Calu3 (cell line): ENCODE measurements at regions not wholly inside any gene's neighbourhood (a gene's known extent, or its start where the extent isn't known, plus 50 kb on each side); places are given as distances from the start of the nearest gene placed in this dataset.

Experiments used
- BruUV-seq: library from RNA; stranded (reverse); fragments of 400-500 nt; replicated peaks from 2 replicates; lab custom pipeline; 2021; lab: Mats Ljungman, UMichigan
- CTCF ChIA-PET: fragments of 300-600 bp; sonication (Branson Sonifier 250); formaldehyde crosslinking; loops from one replicate; lab custom pipeline; 2022; ENCODE audit warnings: antibody characterized with exemption; lab: Charles Lee
- DNase-seq: peaks from one replicate; pipeline ENCODE4 v3.0.0; 2022
- H3K27ac Mint-ChIP-seq: one replicate; pipeline ENCODE4 v1.8.0; 2022; ENCODE audit warnings: mixed read lengths; ENCODE audit not compliant: unreplicated experiment
- H3K27me3 Mint-ChIP-seq: one replicate; pipeline ENCODE4 v1.8.0; 2022; ENCODE audit warnings: mixed read lengths; ENCODE audit not compliant: unreplicated experiment
- H3K36me3 Mint-ChIP-seq: one replicate; pipeline ENCODE4 v1.8.0; 2022; ENCODE audit warnings: mild to moderate bottlenecking, moderate library complexity, mixed read lengths; ENCODE audit not compliant: insufficient read depth, unreplicated experiment
- H3K4me1 Mint-ChIP-seq: one replicate; pipeline ENCODE4 v1.8.0; 2022; ENCODE audit warnings: mild to moderate bottlenecking, low read depth, mixed read lengths; ENCODE audit not compliant: unreplicated experiment
- H3K4me3 Mint-ChIP-seq: one replicate; pipeline ENCODE4 v1.8.0; 2022; ENCODE audit warnings: mild to moderate bottlenecking, low read depth, moderate library complexity, mixed read lengths; ENCODE audit not compliant: unreplicated experiment
- H3K9me3 Mint-ChIP-seq: one replicate; pipeline ENCODE4 v1.8.0; 2022; ENCODE audit warnings: low read depth, mixed read lengths; ENCODE audit not compliant: unreplicated experiment
- intact Hi-C: fragments of 100-400 bp; cut with micrococcal nuclease; formaldehyde crosslinking; loops from one replicate; pipeline ENCODE4 v1.10.0; 2022; ENCODE audit not compliant: unreplicated experiment
- TF ChIP-seq, protein P1 (sequence below): fragments of 200-600 bp; IDR thresholded peaks from one replicate; pipeline ENCODE4 v1.8.0; 2022; ENCODE audit warnings: antibody characterized with exemption; ENCODE audit not compliant: unreplicated experiment

DNA sequence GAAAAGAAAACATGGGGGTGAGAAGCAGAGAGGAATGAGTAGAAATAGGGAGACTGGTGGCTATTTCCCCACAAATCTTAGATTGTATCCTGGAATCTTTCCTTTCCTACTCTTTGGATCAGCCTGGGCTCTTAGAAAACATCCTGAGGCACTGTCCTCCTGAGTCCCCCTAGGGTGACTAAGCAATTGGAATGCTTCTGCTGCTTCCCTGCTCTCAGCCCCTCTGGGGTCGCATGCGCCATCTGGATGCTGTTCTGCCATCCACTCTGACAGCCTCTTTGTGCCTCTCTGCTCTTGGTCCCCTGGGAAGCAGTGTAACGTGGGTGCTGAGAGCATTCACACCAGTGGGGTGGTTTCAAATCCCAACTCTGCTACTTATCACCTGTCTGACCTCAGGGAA lies 443.0 kb downstream of the SIPA1L2 start:
- Mint-ChIP-seq H3K9me3 (peaks cover 3% of the 10 kb centered on the region), H3K27ac (no peak overlapping the region), H3K27me3 (no peaks in the 10 kb centered on the region), H3K36me3 (no peaks in the 10 kb centered on the region), H3K4me3 (no peak overlapping the region), H3K4me1 (no peaks in the 10 kb centered on the region)
- intact Hi-C loops: no loop called here
- TF ChIP-seq, protein P1, sequence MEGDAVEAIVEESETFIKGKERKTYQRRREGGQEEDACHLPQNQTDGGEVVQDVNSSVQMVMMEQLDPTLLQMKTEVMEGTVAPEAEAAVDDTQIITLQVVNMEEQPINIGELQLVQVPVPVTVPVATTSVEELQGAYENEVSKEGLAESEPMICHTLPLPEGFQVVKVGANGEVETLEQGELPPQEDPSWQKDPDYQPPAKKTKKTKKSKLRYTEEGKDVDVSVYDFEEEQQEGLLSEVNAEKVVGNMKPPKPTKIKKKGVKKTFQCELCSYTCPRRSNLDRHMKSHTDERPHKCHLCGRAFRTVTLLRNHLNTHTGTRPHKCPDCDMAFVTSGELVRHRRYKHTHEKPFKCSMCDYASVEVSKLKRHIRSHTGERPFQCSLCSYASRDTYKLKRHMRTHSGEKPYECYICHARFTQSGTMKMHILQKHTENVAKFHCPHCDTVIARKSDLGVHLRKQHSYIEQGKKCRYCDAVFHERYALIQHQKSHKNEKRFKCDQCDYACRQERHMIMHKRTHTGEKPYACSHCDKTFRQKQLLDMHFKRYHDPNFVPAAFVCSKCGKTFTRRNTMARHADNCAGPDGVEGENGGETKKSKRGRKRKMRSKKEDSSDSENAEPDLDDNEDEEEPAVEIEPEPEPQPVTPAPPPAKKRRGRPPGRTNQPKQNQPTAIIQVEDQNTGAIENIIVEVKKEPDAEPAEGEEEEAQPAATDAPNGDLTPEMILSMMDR: no peak
- CTCF ChIA-PET: no interaction called here
- no peak for DNase-seq
- BruUV-seq: no TSS peak

DNA sequence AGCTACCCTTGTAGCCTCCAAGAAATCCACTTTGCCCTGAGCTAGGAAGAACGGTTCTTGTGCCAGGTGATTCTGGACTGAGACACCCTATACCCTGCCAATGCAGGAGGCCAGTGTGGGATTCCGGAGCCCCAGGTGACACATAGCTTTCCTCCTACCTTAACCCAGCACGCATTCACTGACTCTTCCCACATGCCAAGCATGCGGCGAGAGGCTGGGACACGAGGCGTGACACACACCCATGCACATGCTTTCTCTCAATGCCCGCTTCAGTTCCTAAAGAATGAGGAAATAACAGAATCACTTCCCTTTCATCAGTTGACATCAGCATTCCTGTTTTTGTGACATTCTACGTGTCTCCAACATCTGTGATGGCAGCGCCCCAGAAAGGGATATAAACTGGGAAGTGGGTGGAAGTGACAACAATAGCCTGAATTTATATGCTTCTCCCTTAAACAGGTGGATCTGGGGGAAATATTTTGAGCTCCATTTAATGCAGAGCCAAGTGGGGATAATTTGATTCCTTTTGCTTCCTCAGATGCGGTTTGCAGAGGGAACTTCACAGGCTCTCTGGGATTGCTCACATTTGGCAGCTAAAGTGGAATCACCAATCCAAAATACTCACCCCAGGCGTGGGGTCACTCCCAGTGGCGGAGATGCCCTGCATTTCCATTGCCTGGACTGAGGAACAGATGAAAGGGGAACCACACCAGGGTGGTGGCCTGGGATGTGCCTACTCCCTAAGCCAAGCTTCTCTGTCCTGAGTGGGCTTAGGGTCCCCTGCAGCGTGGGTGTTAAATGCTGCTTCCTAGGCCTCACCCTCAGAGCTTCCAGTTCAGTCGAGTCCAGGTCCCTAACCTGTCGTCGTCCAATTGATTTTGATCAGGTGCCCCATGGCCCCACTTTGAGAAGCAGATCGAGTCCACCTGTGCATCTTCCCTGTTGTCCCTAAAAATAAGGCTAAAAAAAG lies 445.1 kb downstream of the SIPA1L2 start:
- intact Hi-C loops: no loop called here
- no peaks in the 10 kb centered on the region for H3K4me1 Mint-ChIP-seq
- no peak overlapping the region for H3K4me3 Mint-ChIP-seq
- no peaks in the 10 kb centered on the region for H3K36me3 Mint-ChIP-seq
- H3K27me3 Mint-ChIP-seq: no peaks in the 10 kb centered on the region
- TF ChIP-seq, protein P1: no peak
- no TSS peak for BruUV-seq
- H3K9me3 Mint-ChIP-seq: peaks cover 3% of the 10 kb centered on the region
- DNase-seq: no peak
- H3K27ac Mint-ChIP-seq: no peak overlapping the region
- CTCF ChIA-PET: no interaction called here

DNA sequence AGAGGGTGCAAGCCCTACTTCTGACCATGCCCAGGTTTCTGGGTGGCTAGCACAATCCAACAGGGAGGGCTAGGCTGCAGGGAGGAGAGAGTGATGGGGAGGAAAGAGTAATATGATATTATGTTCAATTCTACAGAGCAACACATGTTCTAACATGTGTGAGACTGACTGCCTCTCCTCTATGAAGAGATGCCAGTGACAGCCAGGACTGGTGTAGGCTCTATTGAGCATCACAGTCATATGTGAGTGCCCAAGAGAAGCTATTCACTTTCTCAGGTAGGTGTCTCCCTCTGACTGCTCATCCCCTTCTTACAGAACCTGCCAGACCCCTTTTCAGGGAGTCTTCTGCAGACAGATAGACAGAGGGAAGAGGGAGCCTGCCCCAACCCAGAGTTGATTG lies 446.1 kb downstream of the SIPA1L2 start:
- BruUV-seq: no TSS peak
- H3K36me3 Mint-ChIP-seq: no peaks in the 10 kb centered on the region
- TF ChIP-seq, protein P1: no peak
- H3K27me3 Mint-ChIP-seq: peaks cover 8% of the 10 kb centered on the region
- H3K4me1 Mint-ChIP-seq: no peaks in the 10 kb centered on the region
- CTCF ChIA-PET: no interaction called here
- H3K27ac Mint-ChIP-seq: no peak overlapping the region
- intact Hi-C loops: no loop called here
- H3K4me3 Mint-ChIP-seq: no peak overlapping the region
- H3K9me3 Mint-ChIP-seq: peaks cover 3% of the 10 kb centered on the region
- no peak for DNase-seq

DNA sequence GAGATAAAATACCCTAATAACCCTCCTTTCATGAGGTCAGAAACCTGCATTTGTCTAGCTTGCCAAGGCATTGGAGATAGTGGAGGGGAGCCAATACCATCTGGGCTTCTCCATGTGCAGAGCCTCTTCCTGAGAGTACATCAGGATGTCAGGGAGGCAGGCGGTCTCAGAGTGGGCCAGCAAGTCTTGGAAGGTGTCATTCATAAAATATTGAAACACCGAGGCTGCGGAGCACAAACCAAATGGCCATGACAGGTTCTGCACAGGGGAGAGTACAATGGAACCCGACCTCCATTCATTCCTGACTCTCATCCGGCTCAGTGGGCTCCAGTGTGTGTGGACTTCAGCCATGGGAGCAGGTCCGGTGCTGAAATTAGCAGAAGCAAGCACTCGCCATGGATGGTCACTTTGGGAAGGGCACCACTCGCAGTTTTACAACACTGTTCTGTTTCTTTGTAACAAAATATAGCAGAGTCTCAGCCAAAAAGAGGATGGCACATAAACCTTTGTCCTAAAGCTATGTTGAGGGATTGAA lies 446.6 kb downstream of the SIPA1L2 start:
- TF ChIP-seq, protein P1: no peak
- intact Hi-C loops: no loop called here
- H3K36me3 Mint-ChIP-seq: no peaks in the 10 kb centered on the region
- H3K4me3 Mint-ChIP-seq: no peak overlapping the region
- no TSS peak for BruUV-seq
- H3K4me1 Mint-ChIP-seq: no peaks in the 10 kb centered on the region
- no peak overlapping the region for H3K27ac Mint-ChIP-seq
- CTCF ChIA-PET: no interaction called here
- peaks cover 13% of the 10 kb centered on the region for H3K27me3 Mint-ChIP-seq
- no peak for DNase-seq
- H3K9me3 Mint-ChIP-seq: peaks cover 3% of the 10 kb centered on the region
